Retina (tissue), 1 donor: ENCODE measurements at regions not wholly inside any gene's neighbourhood (a gene's known extent, or its start where the extent isn't known, plus 50 kb on each side); places are given as distances from the start of the nearest gene placed in this dataset.
"Not testable (repeated sequence)": the region's sequence is repeated elsewhere in the genome, so short reads cannot be mapped to it uniquely, and the experiment has no call there.

Experiments used
- DNase-seq: peaks from one replicate; pipeline ENCODE4 v3.0.0-alpha.2; 2016

DNA sequence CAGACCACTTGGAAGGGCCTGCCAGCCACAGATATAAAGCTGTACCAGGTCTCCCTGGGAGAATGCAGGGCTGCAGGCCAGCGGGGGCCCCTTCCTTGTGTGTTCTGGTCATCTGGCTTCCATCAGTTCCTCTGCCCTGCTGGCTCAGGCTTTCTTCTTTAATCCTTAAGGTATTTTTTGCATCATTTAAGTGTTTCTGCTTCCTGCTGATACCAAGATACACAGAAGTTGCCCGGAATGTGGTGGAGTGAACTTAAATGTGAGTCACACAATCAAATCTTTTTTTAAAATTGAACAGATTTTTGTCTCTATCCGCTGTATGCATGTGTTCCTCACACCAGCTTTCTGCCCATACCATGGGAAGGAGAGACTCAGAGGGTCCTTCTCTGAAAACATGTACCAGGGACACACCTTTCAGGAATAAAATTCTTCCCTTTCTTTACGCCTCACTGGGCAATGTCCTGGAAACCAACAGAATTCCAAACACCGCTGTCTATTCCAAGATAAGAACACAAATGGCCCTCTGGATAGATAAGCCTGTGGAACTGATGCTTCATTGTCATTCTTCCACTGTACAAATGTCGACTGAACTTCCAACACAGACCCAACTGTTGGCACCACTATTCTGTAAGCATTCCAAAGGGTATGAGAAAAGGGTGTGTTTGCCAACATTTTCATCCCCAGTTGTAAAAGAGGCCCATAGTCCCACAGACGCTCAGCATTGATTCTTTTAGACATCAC lies 206.2 kb upstream of the MYLIP start:
- no peak for DNase-seq

GRCh38 chr6:15921243-15921642 lies 207.6 kb upstream of the MYLIP start:
- DNase-seq = no peak

GRCh38 chr6:15916581-15916980 lies 212.3 kb upstream of the MYLIP start:
- no peak for DNase-seq

DNA sequence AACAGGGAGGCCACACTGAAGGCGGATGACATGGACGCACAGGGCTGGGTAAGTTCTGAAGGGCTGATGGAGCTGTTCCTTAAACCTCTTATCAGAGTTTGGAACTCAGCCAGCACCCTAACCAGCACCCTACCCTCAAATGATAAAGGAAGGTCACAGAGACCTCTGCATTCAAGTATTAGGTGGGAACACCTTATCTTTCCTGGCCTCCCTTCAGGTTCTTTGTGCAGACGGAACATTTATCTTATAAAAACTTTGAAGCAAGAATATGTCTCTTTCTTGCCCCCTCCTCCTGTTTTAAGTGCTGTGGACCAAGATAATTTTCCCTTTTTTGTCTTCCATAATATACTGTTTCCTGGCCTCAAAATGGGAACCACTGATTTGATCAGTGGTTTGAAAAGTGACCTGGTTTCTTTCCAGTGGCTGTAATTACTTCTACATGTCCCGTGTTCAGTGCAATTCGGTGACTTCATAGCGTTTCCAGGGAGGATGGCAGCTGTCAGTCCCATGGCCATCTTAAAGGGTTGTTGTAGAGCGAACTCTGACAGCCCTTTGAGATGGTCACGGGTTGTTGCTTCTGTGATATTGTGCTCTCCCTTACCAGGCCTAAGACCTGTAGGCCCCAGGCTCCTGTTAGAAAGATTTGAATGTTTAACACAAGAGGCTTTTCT lies 213.2 kb upstream of the MYLIP start:
- DNase-seq = no peak

- no peak for DNase-seq
Observed at GRCh38 chr6:15914553-15914952, 214.3 kb upstream of the MYLIP start.

DNA sequence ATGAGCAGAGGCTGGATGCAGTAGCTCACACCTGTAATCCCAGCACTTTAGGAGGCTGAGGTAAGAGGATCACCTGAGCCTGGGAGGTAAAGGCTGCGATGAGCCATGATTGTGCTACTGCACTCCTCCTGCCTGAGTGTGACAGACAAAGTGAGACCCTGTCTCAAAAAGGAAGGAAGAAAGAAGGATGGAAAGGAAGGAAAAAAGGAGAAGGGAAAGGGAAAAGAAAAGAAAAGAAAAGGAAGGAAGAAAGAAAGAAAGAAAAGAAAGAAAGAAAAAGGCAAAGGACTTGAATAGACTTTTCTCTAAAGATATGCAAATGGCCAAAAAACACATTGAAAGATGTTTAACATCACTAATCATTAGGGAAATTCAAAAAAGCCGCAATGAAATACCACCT lies 215.3 kb upstream of the MYLIP start:
- DNase-seq = no peak

DNA sequence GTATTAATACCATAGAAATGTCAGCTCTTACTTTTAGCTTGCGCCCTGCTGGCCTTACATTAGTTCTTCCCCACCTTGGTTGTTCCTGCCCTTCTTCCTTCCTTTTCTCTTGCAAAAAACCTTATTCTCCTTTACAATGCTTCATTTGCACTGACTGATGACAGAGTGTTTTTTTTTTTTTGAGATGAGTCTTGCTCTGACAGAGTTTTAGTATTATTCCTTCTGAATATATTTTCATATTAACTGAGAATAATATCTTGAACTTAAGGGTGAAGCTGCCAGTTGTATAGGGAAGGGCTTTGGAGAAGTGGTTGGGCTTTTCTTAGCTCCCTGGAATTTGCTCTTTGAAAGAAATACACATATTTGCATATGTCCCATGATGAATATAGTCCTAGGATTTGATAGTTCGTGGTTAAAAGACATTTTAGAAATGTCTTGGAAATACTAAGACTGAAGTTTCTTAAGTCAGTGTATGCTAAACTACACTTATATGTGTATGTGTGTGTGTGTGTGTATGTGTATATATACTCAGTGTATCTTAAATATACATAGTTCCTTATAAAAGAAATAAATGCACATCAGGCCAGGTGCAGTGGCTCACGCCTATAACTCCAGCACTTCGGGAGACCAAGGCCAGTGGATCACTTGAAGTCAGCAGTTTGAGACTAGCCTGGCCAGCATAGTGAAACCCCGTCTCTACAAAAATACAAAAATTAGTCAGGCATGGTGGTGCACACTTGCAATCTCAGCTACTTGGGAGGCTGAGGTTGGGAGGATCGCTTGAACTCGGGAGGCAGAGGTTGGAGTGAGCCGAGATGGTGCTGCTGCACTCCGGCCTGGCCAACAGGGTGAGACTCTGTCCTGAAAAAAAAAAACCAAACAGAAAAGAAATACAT lies 216.1 kb upstream of the MYLIP start:
- DNase-seq = no peak

DNA sequence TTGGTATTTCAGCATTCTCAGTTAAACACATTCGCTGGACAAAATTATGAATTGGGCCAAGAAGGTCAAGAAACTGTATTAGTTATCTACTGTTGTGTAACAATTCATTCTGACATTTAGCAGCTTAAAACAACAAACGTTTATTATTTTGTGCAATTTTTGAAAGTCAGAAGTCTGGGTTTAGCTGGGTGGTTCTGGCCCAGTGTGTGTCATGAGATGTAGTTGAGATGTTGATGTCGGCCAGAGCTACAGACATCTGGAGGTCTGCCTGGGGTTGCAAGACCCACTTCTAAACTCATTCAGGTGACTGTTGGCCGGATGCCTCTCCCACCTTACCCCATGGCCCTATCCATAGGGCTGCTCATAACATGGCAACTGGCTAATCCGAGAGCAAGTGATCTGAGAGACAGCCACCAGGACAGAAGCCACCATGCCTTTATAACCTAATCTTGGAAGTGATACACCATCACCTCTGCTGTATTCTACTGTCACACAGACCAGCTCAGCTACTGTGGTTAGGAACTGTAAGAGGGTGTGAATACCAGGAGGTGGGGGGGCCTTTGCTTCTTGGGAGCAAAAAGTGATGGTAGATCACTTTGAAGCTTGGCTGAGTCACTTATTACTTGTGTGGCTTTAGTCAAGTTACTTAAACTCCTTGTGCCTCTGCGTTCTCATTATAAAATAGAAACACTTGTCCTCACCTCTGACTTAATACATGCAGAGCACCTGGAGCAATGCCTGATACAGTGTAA lies 217.0 kb upstream of the MYLIP start:
- DNase-seq = no peak

- DNase-seq = no peak
Observed at GRCh38 chr6:15909290-15910070, 219.4 kb upstream of the MYLIP start.

DNA sequence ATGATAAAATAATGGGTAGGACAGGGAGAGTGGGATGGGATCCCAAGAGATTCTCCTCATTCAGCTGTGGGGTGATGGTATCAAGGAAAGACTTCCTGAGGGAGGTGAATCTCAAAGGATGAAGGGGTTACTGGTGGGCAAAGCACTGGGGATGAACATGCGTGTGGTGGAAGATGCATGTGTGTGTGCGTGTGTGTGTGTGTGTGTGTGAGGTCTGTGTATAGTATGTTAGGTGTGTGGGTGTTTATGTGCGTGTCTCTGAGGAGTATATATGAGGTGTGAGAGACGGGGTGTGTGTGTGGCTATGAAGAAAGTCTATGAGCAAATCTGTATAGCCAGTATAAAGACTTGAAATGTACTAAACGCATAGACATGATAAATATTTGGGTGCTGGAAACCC lies 220.0 kb upstream of the MYLIP start:
- no peak for DNase-seq

- DNase-seq = peak; percentile 42
Observed at GRCh38 chr6:15907914-15908518, 220.9 kb upstream of the MYLIP start.

GRCh38 chr6:15907220-15907913 lies 221.5 kb upstream of the MYLIP start:
- DNase-seq = not testable (repeated sequence)

GRCh38 chr6:15906420-15907016 lies 222.4 kb upstream of the MYLIP start:
- no peak for DNase-seq

DNA sequence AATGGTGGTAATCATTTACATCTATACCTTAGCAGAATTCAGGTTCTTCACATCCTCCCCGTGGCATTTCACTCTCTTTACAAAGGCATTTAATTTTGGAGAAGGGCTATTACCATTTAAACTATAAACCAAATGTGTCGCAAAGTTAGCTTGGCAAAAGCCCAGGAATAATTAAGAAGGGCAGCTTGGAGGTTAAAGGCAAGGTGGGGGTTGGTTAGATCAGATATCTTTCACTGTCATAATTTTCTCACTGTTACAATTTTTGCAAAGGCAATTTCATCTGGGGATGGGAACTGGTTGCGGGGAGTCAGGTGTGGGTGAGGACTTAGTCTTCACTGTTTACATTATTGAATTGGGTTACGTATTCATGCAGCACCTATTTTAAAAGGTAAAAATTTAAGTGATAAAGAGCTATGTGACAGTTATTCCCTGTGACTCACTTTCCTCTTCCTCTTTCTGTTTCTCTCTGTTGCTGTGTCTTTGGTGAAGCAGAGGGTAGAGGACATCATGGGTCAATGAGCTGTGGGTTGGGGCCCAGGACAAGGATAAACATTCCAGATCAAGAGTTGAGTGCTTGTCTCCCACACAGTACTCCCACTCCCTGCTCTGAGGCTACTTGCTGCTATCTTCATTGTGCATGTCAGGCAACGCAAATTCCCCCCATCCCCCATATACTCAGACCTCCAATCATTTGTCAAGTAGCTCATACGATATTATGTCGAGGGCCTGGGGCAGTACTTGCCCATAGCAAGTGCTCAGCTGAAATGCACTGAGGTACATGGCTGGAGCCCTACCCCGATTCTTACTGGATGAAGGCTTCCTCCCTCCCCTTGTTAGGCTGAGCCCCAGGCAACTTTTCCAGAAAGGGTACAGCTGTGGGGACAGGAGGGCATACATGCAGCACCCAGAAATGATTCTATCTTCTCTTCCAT lies 223.1 kb upstream of the MYLIP start:
- no peak for DNase-seq

DNA sequence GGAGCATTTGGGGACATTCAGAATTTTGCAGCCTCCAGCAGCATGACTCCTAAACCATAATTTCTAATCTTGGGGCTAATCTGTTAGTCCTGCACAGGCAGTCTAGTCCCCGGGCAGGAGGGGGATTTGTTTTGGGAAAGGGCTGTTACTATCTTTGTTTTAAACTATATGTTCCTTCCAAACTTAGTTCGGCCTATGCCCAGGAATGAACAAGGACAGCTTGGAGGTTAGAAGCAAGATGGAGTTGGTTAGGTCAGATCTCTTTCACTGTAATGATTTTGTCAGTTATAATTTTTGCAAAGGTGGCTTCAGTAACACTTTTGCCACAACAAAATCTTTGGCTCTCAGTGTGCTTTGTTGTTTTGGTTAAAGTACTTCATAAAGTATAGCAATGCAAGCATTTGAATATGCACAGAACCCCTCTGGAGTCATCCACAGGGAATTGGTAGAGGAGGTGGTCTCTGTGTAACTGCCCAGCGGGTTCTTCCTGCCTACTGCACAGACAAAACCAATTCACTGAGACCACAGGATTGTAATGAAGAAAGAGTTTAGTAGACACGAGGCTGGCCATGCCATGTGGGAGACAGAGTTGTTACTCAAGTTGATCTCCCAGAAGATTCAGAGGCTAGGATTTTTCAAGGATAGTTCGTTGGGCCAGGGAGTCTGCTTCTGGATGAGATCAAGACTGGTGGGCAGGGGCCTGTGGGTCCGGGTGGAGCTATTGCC lies 224.1 kb upstream of the MYLIP start:
- no peak for DNase-seq

- DNase-seq = no peak
Observed at GRCh38 chr6:15901141-15902115, 227.5 kb upstream of the MYLIP start.

- DNase-seq = no peak
Observed at GRCh38 chr6:15898693-15899092, 230.2 kb upstream of the MYLIP start.
